GM19351 (cell line): ENCODE measurements at regions not wholly inside any gene's neighbourhood (a gene's known extent, or its start where the extent isn't known, plus 50 kb on each side); places are given as distances from the start of the nearest gene placed in this dataset.
"Not testable (repeated sequence)": the region's sequence is repeated elsewhere in the genome, so short reads cannot be mapped to it uniquely, and the experiment has no call there.

Source experiments
- ATAC-seq: cut with Tn5 transposase; IDR thresholded peaks from one replicate; pipeline ENCODE4 v1.9.1; 2021; ENCODE audit warnings: mild to moderate bottlenecking, moderate library complexity; ENCODE audit not compliant: unreplicated experiment

DNA sequence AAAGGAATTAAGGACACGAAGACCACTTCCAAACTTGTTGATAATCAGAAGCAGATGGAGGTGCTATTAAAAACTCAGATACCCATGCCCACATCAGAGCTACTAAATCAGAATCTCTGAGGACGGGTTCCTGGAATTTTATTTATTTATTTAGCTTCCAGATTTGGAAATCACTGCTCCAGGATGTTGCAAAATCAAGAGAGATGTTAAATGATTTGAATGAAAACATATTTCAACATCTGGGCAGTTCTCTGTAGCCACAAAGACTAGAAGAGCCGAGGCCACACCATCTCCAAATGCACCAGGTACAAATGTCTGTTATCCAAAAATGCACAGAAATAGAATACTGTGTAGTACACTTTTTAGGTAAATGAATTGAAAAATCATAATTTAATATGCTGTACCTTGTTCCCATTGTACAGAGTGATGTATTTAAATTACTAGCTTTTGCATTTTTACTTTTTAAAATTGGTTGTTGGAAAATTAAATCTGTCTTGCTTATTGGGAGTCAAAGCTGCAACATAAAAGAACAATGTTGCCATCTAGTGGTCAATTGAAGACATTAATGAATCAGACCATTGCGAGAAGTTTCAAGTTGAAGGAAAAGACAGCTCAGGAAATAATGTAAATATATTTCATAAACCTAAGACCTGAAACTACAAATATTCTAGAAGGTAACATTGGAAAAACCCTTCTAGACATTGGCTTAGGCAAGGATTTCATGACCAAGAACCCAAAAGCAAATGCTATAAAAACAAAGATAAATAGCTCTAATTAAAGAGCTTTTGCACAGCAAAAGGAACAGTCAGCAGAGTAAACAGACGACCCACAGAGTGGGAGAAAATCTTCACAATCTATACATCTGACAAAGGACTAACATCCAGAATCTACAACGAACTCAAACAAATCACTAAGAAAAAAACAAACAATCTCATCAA, 151.3 kb upstream of the TTC29 start:
- peak; percentile 69 for ATAC-seq

DNA sequence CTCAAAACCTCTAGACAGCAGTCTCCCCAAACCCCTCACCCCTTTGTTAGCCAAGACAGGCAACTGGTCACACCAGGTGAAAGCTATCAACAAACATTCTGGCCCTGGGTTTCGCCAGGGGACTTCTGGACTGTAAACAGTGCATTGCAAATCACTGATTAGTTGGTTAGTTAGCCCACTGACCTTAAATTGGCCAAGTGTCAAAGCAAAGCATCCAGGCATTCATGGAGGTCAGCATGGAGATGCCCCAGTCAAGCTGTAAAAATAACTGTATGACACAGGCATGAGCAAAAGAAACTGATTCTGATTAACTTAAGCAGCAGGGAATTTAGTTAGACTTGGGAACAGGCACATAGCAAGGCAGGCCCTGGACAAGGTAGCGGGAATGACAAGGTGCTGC, 156.0 kb upstream of the TTC29 start:
- no peak for ATAC-seq

DNA sequence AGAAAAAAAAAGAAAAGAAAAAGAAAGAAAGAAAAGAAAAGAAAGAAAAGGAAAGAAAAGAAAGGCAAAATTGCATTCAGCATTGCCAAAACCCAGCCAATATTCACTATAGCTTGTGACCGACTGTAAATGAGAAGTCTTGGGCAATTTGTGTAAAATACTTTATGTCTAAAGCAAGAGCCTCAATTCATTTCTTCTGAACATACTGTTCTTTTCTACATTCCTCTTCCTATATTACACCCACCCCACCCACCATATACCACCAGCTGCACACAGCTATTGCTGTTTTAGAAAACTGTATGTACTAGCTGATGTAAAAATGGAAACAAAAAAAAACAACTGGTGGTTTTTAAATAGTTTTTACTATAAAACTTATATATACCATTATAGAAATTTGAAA, 156.9 kb upstream of the TTC29 start:
- no peak for ATAC-seq

DNA sequence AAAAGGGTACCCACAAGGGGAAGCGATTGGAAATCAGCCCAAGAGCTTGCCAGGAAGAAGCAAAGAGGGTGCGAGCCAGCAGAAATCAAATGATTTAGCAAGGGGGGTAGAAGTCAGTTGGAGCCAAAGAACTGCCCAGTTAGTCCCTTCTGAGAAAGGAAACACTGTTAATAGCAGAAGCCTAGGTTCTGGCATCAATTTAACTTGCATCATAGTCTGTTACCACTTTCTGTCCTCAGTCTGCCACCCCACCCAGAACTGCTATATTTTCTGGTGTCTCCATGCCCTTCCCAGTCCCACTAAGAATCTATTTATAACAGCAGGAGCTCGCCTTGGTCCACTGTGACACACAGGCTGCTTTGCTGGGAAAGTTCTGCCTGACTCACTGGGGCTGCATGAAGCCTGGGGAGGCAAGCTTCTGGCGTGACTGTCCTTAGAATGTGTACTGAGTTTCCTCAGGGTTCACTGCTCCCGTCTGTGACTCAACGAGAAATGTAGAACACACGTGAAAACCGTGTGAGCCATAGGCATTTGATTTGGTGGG, 157.8 kb upstream of the TTC29 start:
- ATAC-seq = no peak

DNA sequence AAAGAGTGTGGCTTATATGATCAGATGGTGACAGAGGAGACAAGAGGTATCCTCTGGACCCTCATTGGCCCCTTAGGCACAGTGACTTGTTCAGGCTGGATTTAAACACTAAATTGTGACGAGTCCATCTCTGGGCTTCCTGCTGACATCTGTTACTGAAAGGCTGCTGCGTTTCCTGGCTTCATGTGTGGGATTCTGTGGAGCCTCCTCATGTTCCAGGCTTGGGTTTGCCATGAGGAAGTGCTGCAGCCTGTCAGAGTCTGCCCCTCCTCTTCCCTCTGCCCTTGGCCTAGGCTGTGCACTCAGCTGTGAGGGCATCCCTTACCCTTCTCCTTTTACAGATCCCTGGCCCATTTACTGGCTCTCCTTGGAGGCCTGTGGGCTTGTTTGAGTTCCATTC, 159.1 kb upstream of the TTC29 start:
- no peak for ATAC-seq

DNA sequence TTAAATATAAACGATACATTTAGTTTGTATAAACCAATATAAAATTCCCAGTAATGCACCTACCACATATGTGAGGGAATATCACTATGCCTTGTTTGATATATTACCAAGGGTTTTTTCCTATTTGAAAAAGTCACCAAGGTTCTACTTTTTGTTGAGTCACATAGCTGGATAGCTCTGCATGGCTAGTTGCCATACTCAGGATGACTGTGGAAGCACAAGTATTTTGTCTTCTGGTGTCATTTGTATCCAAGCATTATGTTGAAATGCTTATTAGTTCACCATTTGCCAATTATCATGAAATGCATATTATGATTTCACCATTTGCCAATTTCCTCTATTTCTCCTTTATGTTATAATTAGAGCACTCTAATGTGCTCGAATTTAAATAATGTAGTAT, 162.7 kb upstream of the TTC29 start:
- no peak for ATAC-seq

DNA sequence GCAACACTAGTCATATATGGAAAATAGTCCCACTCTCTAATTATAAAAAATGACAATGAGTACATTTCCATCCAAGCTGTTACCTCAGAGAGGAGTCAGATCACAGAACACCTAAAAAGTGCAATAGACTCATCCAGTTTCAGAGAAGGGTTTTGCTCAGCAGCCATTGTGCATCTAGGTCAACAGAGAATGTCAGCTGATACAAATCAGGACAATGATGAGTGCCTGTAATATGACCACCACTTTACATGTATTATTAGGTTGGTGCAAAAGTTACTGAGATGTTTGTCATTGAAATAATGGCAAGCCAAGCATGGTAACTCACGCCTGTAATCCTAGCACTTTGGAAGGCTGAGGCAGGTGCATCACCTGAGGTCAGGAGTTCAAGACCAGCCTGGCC, 164.1 kb upstream of the TTC29 start:
- no peak for ATAC-seq

DNA sequence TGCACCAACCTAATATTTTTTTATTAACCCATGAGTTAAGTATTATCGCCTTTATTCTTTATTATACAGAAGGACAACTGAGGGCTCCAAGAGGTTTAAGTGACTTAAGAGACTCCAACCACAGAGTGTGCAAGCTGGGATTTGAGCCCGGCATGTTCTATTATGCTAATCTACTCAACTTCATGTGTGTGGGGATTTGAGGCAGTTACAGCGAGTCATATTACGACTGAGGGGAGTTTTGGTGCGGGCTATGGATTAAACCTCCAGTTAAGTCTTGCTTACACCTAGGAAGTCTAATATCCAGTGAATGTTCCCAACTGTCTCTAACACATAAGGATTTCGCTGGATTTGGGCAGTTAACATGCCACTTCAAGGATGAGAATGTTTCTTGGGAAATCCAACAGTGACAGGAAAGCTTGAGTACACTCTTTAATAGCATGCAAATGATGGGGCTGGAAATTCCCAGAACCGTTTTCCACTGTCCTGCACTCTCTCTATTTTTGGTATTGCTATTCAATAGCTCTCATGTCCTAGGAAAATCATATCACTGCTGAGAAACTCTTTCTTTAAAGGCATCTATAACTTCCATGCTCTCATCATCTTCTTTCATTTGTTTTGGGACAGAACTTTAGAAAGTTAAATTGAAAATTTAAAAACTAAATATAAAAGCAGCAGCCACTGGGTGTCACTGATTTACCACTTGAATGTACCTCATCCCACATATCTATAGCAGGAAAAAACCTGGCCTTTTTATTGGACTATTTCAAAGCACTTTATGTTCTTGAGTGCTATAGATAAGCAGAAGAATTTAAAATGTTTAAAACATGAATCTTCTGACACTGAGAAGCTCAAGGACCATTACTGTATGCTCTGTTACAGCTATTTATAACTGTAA, 165.1 kb upstream of the TTC29 start:
- peak; percentile 54 for ATAC-seq

DNA sequence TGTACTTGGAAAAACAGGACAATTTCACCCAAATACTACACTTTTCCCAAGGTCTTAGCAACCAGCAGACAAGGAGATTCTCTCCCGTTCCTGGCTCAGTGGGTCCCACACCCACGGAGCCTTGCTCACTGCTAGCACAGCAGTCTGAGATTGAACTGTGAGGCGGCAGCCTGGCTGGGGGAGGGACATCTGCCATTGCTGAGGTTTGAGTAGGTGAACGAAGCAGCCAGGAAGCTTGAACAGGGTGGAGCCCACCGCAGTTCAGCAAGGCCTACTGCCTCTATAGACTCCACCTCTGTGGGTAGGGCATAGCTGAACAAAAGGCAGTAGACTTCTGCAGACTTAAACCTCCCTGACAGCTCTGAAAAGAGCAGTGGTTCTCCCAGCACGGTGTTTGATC, 166.5 kb upstream of the TTC29 start:
- not testable (repeated sequence) for ATAC-seq

DNA sequence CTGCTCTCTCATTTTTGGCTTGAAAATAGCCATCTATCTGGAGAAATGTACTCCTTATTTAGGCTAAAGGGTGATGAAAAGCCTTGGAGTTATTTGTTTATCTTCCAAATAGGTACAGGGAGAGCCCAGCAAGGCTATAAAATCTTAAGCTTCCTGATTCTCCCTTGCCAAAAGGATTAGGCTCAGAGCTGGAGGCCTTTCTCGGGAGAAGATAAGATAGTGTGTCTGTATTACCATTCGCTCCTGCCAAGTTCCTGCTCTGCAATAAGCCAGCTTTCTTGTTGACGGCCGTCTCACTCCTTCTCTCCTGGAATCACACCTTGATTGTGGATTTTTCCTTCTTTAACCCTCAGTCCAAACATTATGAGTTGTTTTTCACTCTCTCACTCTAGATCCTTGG, 171.8 kb upstream of the TTC29 start:
- ATAC-seq = no peak

DNA sequence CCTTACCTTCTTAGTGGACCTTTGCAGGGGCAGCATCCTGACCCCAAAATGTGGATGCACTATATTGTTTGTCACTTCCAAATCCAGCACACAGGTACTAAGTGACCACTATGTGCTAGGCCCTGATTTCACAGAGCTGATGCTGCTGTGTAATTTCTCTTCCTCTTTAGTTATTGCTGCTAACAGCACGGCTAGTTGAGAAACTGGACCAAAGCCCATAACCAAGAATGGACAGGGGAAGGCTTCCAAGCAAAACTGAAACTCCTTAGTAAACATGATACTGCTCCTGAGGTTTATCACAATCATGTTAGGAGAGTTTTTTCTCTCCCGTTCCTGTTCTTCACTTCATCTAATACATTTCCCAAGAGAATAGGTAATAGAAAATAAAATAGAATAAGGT, 172.9 kb upstream of the TTC29 start:
- ATAC-seq = peak; percentile 85

DNA sequence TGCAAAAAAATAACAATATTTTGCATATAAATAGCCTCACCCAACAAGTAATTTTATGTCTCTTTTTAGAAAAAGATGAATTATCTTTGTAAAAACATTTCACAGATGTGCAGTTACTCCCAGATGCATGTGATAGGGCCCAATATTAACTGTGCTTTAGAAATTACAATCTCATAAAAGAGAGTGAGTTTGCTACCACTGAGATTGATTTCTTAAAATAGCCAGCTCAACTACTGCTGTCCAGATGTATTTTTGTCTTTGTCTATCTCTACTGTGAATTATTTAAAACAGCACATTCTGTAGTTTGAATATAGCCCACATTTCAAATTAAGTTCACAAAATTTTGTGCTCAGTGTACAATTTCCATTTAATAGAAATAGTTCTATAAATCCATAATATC, 177.0 kb upstream of the TTC29 start:
- ATAC-seq = no peak

DNA sequence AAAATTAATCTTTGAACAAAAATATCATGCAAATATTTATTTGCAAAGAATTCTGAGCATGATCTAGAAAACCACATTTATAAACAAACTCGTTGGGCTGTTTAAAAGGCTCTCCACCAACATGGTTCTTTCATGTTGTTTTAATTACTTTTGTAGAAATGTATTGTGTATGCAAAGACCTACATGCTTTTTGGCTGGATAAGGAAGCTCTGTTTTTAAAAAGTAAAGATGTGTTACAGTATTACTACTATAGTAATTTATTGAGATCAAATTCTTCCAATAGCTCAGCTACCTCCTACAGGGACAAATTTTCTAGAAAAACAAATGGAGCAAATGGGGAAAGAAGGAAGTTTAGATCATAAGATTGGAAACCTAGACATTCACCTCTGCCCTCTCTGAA, 177.5 kb upstream of the TTC29 start:
- no peak for ATAC-seq

DNA sequence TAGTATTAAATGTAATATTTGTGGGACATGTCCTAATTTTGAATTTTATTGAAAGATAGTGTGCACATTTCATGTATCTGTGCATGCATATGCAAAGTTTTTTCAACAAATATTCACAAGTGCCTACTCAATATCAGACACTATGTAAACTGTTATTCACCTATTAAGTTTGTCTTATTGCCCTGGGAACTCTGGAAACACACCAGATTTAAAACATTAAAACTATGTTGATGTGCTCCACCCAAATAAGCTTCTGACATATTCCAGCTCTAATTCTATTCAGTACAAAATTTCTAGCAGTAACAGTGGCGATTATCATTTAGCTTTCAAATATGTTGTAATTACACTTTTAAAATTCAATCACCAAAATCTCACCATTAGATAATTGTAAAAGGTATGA, 183.1 kb upstream of the TTC29 start:
- ATAC-seq = no peak

DNA sequence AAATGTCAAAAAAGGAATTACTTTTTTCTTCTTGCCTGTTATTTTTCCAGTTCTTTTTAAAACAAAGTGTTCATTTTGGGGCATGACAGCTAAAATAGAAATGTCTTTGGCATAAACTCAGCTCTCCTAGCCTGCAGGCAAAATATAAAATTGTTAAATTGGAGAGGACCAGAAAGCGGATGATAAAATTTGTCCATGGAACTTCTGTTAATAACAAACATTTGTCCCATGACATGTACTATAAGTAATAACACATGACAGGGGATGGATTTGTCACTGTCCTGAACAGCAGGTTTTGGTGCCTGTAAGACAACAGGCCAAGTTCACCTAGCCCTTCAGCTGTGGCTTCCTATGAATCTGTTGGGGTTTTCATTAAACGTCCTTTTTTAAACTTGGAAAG, 184.0 kb upstream of the TTC29 start:
- ATAC-seq = no peak

DNA sequence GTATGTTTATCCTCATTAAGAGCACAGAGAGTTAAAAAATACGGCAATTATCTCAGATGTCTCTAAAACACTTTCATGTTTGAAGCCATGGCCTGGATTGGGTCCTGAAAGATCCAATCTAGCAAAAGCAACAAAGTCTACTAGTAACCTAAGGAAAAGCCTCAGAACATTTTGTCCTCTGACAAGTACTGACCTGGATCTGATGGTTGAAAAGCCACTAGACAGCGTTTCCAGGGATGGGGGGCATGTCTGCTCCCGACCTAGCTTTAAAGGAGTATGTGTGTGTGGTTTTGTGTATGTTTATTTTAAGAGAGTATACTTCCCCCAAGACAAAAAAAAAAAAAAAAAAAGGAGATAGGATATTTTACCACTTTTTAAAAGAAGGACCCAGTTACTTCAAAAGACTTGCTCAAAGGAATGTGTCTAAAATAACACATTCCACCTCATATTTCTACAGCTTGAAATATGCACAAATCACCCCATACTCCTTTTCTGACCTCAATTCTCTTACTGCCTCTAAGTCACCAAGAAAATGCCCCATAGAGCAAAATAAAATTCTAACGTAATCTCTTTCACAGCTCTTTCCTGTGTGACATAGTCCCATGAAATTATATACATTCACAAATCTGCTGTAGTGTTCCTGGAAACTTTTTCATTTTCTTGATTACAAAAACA, 189.0 kb upstream of the TTC29 start:
- no peak for ATAC-seq

DNA sequence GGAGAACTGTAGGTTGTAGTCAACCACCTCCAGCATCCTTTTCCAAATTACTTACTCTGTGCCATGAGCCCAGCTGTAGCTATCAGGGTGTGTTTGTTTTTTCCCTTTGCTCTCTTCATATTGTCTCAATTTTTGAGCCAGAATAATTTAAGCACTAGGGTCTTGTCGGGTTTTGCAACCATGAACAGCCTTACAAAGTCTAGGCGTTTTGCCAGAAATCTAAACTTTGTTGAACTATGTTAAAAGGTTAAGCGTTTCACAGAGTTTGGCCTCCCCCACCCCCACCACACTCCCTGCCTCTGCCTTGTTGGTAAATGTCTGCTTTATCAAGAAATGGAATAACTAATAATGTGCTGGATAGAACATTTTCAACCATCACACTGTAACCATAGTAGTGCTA, 190.6 kb upstream of the TTC29 start:
- no peak for ATAC-seq

DNA sequence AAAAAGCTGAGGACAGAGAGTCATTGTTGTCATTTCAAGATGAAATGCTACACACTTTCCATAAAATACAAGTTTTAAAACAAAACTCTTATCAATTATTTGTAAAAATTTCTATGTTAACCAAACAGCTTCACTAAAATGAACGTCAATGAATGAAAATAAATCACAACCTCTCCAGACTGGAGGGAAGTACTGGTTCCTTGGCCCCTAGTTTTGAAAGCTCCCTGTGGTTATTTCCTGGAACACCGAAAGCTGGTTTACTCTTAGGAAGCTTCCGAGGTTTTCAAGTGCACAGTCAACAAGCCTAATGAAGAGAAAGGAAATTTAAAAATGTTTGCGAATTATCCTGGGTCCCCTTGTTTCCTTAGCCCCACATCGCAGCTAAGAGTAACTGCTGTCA, 191.1 kb upstream of the TTC29 start:
- no peak for ATAC-seq

DNA sequence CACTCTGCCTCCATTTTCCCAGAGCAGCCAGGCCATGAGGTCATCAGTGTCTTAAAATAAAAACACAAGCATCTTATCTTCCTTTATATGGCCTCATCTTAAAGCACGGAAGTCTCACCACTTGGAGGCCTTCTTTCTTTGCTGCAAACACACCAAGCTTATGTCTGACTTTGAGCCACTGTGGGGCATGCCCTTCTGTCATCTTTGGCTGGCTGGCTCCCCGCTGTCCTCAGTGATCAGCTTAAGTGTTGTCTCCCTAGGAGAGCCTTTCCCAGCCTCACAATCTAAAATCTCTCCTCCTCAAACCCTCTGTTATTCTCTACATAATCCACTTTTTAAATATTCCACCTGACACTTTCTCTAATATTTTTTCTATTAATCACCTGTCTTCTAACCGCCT, 191.6 kb upstream of the TTC29 start:
- ATAC-seq = no peak

DNA sequence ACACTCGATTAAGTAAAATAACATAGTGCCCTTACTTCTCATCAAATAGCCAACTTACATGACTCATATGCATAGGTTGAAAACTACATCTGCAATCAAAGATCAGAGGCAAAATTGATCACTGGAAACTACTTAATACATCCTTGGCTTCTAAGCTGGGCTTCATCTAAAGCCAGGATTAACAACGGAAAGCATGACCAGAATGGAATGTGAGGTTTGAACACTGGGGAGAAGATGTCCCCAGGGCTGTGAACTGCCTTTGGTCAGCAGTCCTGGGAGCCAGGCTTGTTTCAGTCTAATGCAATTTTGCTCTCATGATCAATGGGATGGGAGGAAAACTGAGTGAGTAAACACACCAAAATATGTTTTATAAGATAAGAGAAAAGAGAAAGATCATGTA, 192.5 kb upstream of the TTC29 start:
- no peak for ATAC-seq
